GM18907 (cell line): ENCODE measurements at regions not wholly inside any gene's neighbourhood (a gene's known extent, or its start where the extent isn't known, plus 50 kb on each side); places are given as distances from the start of the nearest gene placed in this dataset.
A peak's percentile ranks its signal among the peaks of the same experiment; 100 is the strongest.
"Not testable (repeated sequence)": the region's sequence is repeated elsewhere in the genome, so short reads cannot be mapped to it uniquely, and the experiment has no call there.

Source experiments
- ATAC-seq: cut with Tn5 transposase; IDR thresholded peaks from one replicate; pipeline ENCODE4 v1.9.1; 2021; ENCODE audit warnings: mild to moderate bottlenecking, moderate library complexity; ENCODE audit not compliant: unreplicated experiment

- no peak for ATAC-seq
Observed at GRCh38 chr3:101913168-101913567, 63.9 kb downstream of the NFKBIZ start.

DNA sequence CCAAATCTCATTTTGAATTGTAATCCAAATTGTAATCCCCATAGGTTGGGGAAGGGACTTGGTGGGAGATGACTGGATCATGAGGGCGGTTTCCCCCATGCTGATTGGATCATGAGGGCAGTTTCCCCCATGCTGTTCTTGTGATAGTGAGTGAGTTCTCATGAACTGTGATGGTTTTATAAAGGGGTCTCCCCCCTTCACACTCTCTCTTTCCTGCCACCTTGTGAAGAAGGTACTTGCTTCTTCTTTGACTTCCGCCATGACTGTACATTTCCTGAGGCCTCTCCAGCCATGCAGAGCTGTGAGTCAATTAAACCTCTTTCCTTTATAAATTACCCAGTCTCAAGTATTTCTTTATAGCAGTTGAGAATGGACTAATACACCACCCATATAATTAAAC is 68.4 kb downstream of the NFKBIZ start:
- ATAC-seq: not testable (repeated sequence)

GRCh38 chr3:101922151-101922725 is 72.9 kb downstream of the NFKBIZ start:
- not testable (repeated sequence) for ATAC-seq

- not testable (repeated sequence) for ATAC-seq
Observed at GRCh38 chr3:101924621-101925020, 75.3 kb downstream of the NFKBIZ start.

- not testable (repeated sequence) for ATAC-seq
Observed at GRCh38 chr3:101925124-101925523, 75.8 kb downstream of the NFKBIZ start.

GRCh38 chr3:101925564-101925963 is 76.2 kb downstream of the NFKBIZ start:
- ATAC-seq: no peak

- ATAC-seq: no peak
Observed at GRCh38 chr3:101926594-101927105, 77.3 kb downstream of the NFKBIZ start.

- ATAC-seq: no peak
Observed at GRCh38 chr3:101928890-101929289, 79.6 kb downstream of the NFKBIZ start.

DNA sequence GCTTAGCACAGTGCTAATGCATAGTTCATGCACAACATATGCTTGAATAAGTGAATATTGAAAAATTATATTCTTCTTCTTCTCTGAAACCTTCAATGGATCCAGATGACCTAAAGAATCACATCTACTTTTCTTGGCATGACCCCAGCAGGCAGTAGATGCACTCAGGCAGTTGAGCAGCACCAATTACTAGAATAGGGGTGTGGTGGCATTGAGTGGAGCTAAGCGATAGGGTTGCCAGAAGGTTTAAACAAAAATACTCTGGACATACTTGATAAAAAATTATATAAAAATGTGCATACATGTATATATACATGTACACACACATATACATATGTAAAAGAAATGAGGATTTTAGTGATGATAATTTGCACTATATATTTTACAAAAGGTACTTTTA is 81.8 kb downstream of the NFKBIZ start:
- ATAC-seq: no peak

GRCh38 chr3:101932326-101933068 is 83.2 kb downstream of the NFKBIZ start:
- ATAC-seq: no peak

- ATAC-seq: peak; percentile 92
Observed at GRCh38 chr3:101936419-101937356, 87.4 kb downstream of the NFKBIZ start.

DNA sequence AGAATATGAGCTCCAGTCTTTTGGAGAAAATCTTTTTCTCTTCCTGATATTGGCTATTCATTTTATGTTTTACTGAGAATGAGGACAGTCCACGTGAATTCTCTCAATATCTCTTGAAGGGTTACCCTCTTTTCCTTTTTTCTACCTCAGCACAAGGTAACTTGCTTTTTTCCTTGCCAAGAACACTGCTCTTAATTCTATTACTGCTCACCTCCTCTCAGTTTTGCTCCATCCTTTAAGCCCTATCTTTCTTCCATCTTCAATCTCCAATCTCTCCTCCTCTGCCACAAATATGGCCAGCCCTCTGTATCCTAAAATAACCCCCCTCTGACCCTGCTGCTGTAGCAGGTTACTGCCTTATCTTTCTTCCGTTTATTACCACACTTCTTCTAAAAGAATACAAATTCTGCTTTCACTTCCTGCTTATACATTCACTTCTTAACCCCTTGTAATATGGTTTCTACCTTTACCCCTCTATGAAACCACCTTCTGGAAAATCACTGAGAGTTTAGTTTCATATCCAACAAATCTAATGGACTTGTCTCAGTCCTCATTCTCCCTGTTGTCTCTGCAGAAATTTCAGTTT is 89.0 kb downstream of the NFKBIZ start:
- ATAC-seq: peak; percentile 43

- no peak for ATAC-seq
Observed at GRCh38 chr3:101939361-101940049, 90.2 kb downstream of the NFKBIZ start.

- no peak for ATAC-seq
Observed at GRCh38 chr3:101940521-101941317, 91.4 kb downstream of the NFKBIZ start.

- no peak for ATAC-seq
Observed at GRCh38 chr3:101941318-101942040, 92.2 kb downstream of the NFKBIZ start.

DNA sequence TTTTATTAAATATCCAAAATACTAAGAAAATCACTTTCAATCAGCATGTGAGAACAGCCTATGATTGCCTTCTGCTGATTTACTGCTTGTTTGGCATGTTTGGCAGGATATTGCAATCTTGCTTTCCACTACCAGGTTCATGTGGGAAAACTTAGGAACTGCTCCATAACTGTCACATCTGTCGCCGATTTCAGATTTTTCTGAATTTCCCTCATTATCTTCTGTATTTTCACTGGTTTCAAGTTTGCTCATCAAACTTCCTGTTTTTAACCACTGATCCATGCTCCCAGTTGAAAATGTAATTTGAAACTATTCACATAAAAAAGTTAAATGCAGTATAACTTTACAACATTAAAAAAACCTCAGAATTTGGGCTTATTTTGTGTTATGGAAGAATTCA is 93.0 kb downstream of the NFKBIZ start:
- ATAC-seq: no peak

- ATAC-seq: no peak
Observed at GRCh38 chr3:101943029-101943428, 93.7 kb downstream of the NFKBIZ start.

GRCh38 chr3:101944308-101944707 is 95.0 kb downstream of the NFKBIZ start:
- ATAC-seq: no peak

GRCh38 chr3:101945980-101946379 is 96.7 kb downstream of the NFKBIZ start:
- no peak for ATAC-seq
